ENCODE measurements at regions not wholly inside any gene's neighbourhood (a gene's known extent, or its start where the extent isn't known, plus 50 kb on each side); places are given as distances from the start of the nearest gene placed in this dataset.

DNA sequence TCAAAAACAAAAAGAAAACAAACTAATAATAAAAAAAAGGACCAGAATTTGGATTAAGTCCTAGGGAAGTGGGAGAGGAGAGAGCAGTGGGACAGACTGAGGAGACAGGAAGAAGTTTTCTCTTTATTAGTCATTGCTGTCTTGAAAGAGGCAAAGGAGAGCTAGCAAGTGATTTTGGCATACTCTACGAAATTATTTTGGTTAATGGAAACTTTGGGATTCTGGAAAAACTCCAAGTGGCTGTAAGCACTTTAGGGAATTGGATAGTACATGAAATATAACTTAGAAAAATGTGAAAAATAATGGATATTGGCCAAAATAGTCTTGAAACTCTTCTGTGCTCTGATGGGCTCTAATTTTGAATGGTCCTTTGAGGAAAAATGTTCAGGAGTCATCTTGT, 1641.8 kb upstream of the WWC1 start:
- TF ChIP-seq, protein P1, sequence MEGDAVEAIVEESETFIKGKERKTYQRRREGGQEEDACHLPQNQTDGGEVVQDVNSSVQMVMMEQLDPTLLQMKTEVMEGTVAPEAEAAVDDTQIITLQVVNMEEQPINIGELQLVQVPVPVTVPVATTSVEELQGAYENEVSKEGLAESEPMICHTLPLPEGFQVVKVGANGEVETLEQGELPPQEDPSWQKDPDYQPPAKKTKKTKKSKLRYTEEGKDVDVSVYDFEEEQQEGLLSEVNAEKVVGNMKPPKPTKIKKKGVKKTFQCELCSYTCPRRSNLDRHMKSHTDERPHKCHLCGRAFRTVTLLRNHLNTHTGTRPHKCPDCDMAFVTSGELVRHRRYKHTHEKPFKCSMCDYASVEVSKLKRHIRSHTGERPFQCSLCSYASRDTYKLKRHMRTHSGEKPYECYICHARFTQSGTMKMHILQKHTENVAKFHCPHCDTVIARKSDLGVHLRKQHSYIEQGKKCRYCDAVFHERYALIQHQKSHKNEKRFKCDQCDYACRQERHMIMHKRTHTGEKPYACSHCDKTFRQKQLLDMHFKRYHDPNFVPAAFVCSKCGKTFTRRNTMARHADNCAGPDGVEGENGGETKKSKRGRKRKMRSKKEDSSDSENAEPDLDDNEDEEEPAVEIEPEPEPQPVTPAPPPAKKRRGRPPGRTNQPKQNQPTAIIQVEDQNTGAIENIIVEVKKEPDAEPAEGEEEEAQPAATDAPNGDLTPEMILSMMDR (IDR thresholded peaks at IDR 0.05; ENCODE audit: poor library complexity, severe bottlenecking) = no peak
- no peak for TF ChIP-seq EP300 (conservative IDR thresholded peaks at IDR 0.05; ENCODE audit: poor library complexity, severe bottlenecking)
- TF ChIP-seq POLR2AphosphoS5 (IDR thresholded peaks at IDR 0.05) = no peak
- TF ChIP-seq EZH2 (IDR thresholded peaks at IDR 0.05; ENCODE audit: borderline replicate concordance, insufficient read depth, low read length, poor library complexity, severe bottlenecking) = no peak
- no peak for TF ChIP-seq TAF1 (IDR thresholded peaks at IDR 0.05; ENCODE audit: low read depth)
